ENCODE measurements at regions not wholly inside any gene's neighbourhood (a gene's known extent, or its start where the extent isn't known, plus 50 kb on each side); places are given as distances from the start of the nearest gene placed in this dataset.
A peak's percentile ranks its signal among the peaks of the same experiment; 100 is the strongest.

DNA sequence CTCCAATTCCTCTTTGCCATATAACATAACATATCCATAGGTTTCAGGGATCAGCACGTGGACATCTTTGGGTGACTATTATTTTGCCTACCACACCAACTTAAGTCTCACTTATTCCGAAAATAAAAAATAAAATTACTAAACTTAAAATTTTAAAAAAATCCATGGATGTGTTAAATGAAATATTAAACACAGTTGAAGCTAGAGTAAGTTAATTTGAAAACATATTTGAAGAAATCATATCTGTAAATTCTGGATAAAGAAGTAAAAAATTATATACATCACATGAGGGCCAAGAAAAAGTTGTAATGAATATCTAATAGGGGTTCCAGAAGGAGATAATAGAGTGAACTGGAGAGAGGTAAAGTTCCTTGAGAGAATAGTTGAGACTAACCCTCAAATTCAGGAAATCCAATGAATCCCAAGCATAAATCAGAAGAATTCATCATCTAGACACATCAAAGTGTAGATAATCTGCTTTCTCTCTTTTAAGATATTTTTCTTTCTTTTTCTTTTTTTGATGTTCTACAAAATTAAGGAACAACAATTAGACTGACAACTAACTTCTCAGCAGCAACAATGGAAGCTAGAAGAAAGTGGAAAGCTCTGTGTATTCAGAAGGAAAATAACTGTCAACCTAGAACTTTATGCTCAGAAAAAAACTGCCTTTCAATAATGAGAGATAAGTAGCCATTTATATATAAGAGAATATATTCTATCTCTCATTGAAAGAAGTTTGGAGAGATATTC, 147.4 kb downstream of the ABHD5 start:
- Histone ChIP-seq H3K27ac (ENCODE audit: control insufficient read depth, insufficient read depth, low read length) (no peak overlapping the region), H3K36me3 (ENCODE audit: control insufficient read depth in 2 of 2, extremely low read depth in 1 of 2, insufficient read depth in 2 of 2, low read length in 2 of 2) (no peaks in the 10 kb centered on the region), H3K79me2 (ENCODE audit: control insufficient read depth, insufficient read depth, low read length) (no peaks in the 10 kb centered on the region), H3K4me3 (ENCODE audit: control insufficient read depth in 2 of 3, extremely low read depth in 1 of 3, insufficient read depth in 2 of 3, low read depth in 1 of 3, low read length in 3 of 3) (no peak overlapping the region), H4K20me1 (ENCODE audit: control insufficient read depth, extremely low read depth, insufficient read depth, low read length) (no peaks in the 10 kb centered on the region), H3K9ac (ENCODE audit: control insufficient read depth, extremely low read depth, insufficient read depth, low read length) (no peak overlapping the region), H3K4me1 (ENCODE audit: control insufficient read depth, extremely low read depth, insufficient read depth, low read length) (no peaks in the 10 kb centered on the region), H3K9me1 (ENCODE audit: control insufficient read depth, extremely low read depth, insufficient read depth, low read length) (no peaks in the 10 kb centered on the region), H2AFZ (ENCODE audit: control insufficient read depth, low read length) (no peak overlapping the region), H3K9me3 (ENCODE audit: control insufficient read depth, low read depth, low read length) (no peaks in the 10 kb centered on the region), H3K27me3 (ENCODE audit: control insufficient read depth, extremely low read depth, insufficient read depth, low read length) (peaks cover 4% of the 10 kb centered on the region), H3K4me2 (ENCODE audit: control insufficient read depth, extremely low read depth, insufficient read depth, low read depth, low read length) (no peak overlapping the region)
- FAIRE-seq: no peak
- dilution Hi-C loops (cut with MboI; ENCODE audit: extremely low pct_ligation_motif_present, low sequenced_read_pairs): no loop called here
- TF ChIP-seq, protein P1, sequence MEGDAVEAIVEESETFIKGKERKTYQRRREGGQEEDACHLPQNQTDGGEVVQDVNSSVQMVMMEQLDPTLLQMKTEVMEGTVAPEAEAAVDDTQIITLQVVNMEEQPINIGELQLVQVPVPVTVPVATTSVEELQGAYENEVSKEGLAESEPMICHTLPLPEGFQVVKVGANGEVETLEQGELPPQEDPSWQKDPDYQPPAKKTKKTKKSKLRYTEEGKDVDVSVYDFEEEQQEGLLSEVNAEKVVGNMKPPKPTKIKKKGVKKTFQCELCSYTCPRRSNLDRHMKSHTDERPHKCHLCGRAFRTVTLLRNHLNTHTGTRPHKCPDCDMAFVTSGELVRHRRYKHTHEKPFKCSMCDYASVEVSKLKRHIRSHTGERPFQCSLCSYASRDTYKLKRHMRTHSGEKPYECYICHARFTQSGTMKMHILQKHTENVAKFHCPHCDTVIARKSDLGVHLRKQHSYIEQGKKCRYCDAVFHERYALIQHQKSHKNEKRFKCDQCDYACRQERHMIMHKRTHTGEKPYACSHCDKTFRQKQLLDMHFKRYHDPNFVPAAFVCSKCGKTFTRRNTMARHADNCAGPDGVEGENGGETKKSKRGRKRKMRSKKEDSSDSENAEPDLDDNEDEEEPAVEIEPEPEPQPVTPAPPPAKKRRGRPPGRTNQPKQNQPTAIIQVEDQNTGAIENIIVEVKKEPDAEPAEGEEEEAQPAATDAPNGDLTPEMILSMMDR (optimal IDR thresholded peaks at IDR 0.05 in 1 of 3, IDR thresholded peaks at IDR 0.05 in 1 of 3, conservative IDR thresholded peaks at IDR 0.05 in 1 of 3; ENCODE audit: extremely low read depth in 1 of 3, insufficient read depth in 2 of 3, low read length in 3 of 3): no peak
- TF ChIP-seq EZH2 (IDR thresholded peaks at IDR 0.05; ENCODE audit: low read length): no peak
- DNase-seq (ENCODE audit: low read depth, low spot score): no peak

DNA sequence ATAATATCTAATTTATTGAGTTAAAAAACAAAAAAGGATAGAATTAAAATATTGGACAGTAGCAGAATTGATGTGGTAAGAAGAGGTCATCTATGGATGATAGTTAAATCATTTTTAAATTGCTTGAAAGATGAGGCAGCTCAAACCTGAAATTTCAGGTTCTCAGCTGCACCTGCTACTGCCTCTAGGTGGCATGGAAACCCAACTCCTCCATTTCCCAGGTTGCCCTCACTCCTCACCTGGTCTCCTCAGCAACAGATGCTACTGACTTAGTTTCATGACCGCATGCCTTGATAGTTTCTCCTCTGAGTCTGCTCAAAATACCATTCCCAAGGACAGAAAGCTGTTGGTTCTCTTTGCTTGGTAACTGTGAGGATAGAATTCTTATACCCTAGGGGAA, 148.1 kb downstream of the ABHD5 start:
- DNase-seq (ENCODE audit: low read depth, low spot score): no peak
- Histone ChIP-seq H3K27me3 (ENCODE audit: control insufficient read depth, extremely low read depth, insufficient read depth, low read length) (peaks cover 4% of the 10 kb centered on the region), H2AFZ (ENCODE audit: control insufficient read depth, low read length) (no peak overlapping the region), H3K27ac (ENCODE audit: control insufficient read depth, insufficient read depth, low read length) (no peak overlapping the region), H3K36me3 (ENCODE audit: control insufficient read depth in 2 of 2, extremely low read depth in 1 of 2, insufficient read depth in 2 of 2, low read length in 2 of 2) (no peaks in the 10 kb centered on the region), H3K4me1 (ENCODE audit: control insufficient read depth, extremely low read depth, insufficient read depth, low read length) (no peaks in the 10 kb centered on the region), H3K9me1 (ENCODE audit: control insufficient read depth, extremely low read depth, insufficient read depth, low read length) (no peaks in the 10 kb centered on the region), H3K79me2 (ENCODE audit: control insufficient read depth, insufficient read depth, low read length) (no peaks in the 10 kb centered on the region), H3K4me3 (ENCODE audit: control insufficient read depth in 2 of 3, extremely low read depth in 1 of 3, insufficient read depth in 2 of 3, low read depth in 1 of 3, low read length in 3 of 3) (no peak overlapping the region), H3K4me2 (ENCODE audit: control insufficient read depth, extremely low read depth, insufficient read depth, low read depth, low read length) (no peak overlapping the region), H3K9ac (ENCODE audit: control insufficient read depth, extremely low read depth, insufficient read depth, low read length) (no peak overlapping the region), H3K9me3 (ENCODE audit: control insufficient read depth, low read depth, low read length) (no peaks in the 10 kb centered on the region), H4K20me1 (ENCODE audit: control insufficient read depth, extremely low read depth, insufficient read depth, low read length) (no peaks in the 10 kb centered on the region)
- peak; percentile 36 for FAIRE-seq
- TF ChIP-seq EZH2 (IDR thresholded peaks at IDR 0.05; ENCODE audit: low read length): no peak
- TF ChIP-seq, protein P1 (optimal IDR thresholded peaks at IDR 0.05 in 1 of 3, IDR thresholded peaks at IDR 0.05 in 1 of 3, conservative IDR thresholded peaks at IDR 0.05 in 1 of 3; ENCODE audit: extremely low read depth in 1 of 3, insufficient read depth in 2 of 3, low read length in 3 of 3): peak; percentile 50 to 75 (median 62)
- dilution Hi-C loops (cut with MboI; ENCODE audit: extremely low pct_ligation_motif_present, low sequenced_read_pairs): no loop called here

Data from keratinocyte (primary cell).